Adrenal gland (tissue), 5 donors: ENCODE measurements at regions not wholly inside any gene's neighbourhood (a gene's known extent, or its start where the extent isn't known, plus 50 kb on each side); places are given as distances from the start of the nearest gene placed in this dataset.
"Not testable (repeated sequence)": the region's sequence is repeated elsewhere in the genome, so short reads cannot be mapped to it uniquely, and the experiment has no call there.

Experiments
- CTCF ChIP-seq, 6 experiments: fragments of 450-650 bp in 4 of 6; fragments of 200-600 bp in 2 of 6; sonication (generic) in 1 of 6; IDR thresholded peaks; 1 replicate in 5 of 6; 2 replicates in 1 of 6; pipeline versions ENCODE4 v1.5.1 to v1.8.0; 2016 to 2021; ENCODE audit warnings: antibody characterized with exemption in 6 of 6, mild to moderate bottlenecking in 2 of 6, moderate library complexity in 1 of 6
- POLR2A ChIP-seq, 2 donors: fragments of 450-650 bp; IDR thresholded peaks; one replicate each; pipeline ENCODE4 v1.6.1; 2017; ENCODE audit warnings: antibody characterized with exemption in 2 of 2, mild to moderate bottlenecking in 2 of 2, moderate library complexity in 1 of 2
- donor health status: DM: no; HTN: no; CAD: no.

DNA sequence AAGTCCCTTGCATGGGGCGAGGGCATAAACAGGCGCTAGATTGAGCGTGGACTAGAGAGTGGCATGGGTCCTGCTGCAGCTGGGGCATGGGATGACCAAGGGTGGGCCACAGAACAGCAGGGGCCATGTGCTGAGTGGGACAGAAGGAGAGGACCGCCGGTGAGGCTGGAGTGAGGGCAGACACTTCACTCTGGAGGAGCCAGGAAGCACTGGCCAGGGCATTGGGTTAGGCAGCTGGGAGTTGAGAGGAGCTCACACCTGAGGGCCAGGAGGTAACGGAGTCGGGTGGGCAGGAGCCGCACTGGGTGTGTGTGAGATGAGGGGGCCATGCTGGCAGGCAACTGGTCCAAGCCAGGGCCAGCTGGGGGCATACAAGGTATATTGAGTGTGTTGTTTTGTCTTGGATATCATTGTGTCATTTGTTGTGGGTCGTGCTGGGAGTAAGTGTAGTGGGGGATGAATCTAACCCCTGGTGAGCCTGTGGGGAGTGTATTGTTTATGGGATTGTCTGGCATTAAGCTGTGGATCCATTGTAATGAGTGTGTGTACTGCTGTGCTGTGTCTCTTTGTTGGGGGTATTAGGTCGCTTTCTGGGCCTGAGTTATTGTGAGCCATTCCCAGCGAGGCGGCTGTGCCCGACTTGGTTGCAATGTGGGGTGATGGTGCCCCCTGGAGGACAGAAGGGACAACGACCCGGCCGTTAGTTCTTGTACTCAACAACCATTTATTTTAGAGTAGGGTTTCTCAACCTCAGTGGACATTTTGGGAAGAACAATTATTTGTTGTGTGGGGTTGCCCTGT, 256.5 kb upstream of the TP53TG3 start:
- TF ChIP-seq POLR2A (IDR thresholded peaks at IDR 0.05) = not testable (repeated sequence)
- peak in 1 of 6 experiments; percentile 28 for TF ChIP-seq CTCF (IDR thresholded peaks at IDR 0.05)
